Erythroblast (primary cell): ENCODE measurements at regions not wholly inside any gene's neighbourhood (a gene's known extent, or its start where the extent isn't known, plus 50 kb on each side); places are given as distances from the start of the nearest gene placed in this dataset.
"Not testable (repeated sequence)": the region's sequence is repeated elsewhere in the genome, so short reads cannot be mapped to it uniquely, and the experiment has no call there.

Experiments used
- DNase-seq, 2 experiments: peaks; one replicate each; lab custom pipeline; 2025; lab: John Stamatoyannopoulos, UW
- GATA1 ChIP-seq: IDR thresholded peaks from 2 replicates; pipeline ENCODE4 v1.6.1; 2011; ENCODE audit warnings: low read depth, mild to moderate bottlenecking, control low read depth, low read length, moderate library complexity
- POLR2A ChIP-seq: IDR thresholded peaks from 2 replicates; pipeline ENCODE4 v1.6.1; 2011; ENCODE audit warnings: mild to moderate bottlenecking, low read length

GRCh38 chr2:33707312-33707711, 108.2 kb upstream of the FAM98A start:
- TF ChIP-seq GATA1 = no peak
- no peak for TF ChIP-seq POLR2A
- DNase-seq = no peak

GRCh38 chr2:33706410-33706809, 107.3 kb upstream of the FAM98A start:
- no peak for DNase-seq
- TF ChIP-seq POLR2A = no peak
- TF ChIP-seq GATA1 = no peak

- TF ChIP-seq GATA1 = no peak
- TF ChIP-seq POLR2A = no peak
- no peak for DNase-seq
Measured at GRCh38 chr2:33704406-33704855, 105.3 kb upstream of the FAM98A start.

GRCh38 chr2:33696234-33696633, 97.1 kb upstream of the FAM98A start:
- no peak for TF ChIP-seq POLR2A
- no peak for TF ChIP-seq GATA1
- no peak for DNase-seq

GRCh38 chr2:33694904-33695303, 95.8 kb upstream of the FAM98A start:
- DNase-seq = no peak
- TF ChIP-seq POLR2A (no peak), GATA1 (no peak)

- not testable (repeated sequence) for DNase-seq
Measured at GRCh38 chr2:33690686-33691085, 91.6 kb upstream of the FAM98A start.

GRCh38 chr2:33681364-33681757, 82.3 kb upstream of the FAM98A start:
- DNase-seq = no peak
- TF ChIP-seq POLR2A (no peak), GATA1 (no peak)

GRCh38 chr2:33680644-33681363, 81.7 kb upstream of the FAM98A start:
- no peak for TF ChIP-seq POLR2A
- no peak for TF ChIP-seq GATA1
- DNase-seq = no peak

GRCh38 chr2:33678436-33678835, 79.3 kb upstream of the FAM98A start:
- TF ChIP-seq POLR2A = no peak
- no peak for TF ChIP-seq GATA1
- no peak for DNase-seq

GRCh38 chr2:33673937-33674336, 74.8 kb upstream of the FAM98A start:
- TF ChIP-seq POLR2A (no peak), GATA1 (no peak)
- DNase-seq = no peak

- TF ChIP-seq GATA1 = no peak
- TF ChIP-seq POLR2A = no peak
- no peak for DNase-seq
Measured at GRCh38 chr2:33672896-33673295, 73.8 kb upstream of the FAM98A start.

GRCh38 chr2:33672389-33672788, 73.3 kb upstream of the FAM98A start:
- DNase-seq = no peak
- TF ChIP-seq GATA1 (no peak), POLR2A (no peak)

- no peak for TF ChIP-seq GATA1
- no peak for TF ChIP-seq POLR2A
- DNase-seq = no peak
Measured at GRCh38 chr2:33671198-33671597, 72.1 kb upstream of the FAM98A start.

GRCh38 chr2:33670392-33670937, 71.4 kb upstream of the FAM98A start:
- TF ChIP-seq GATA1 = no peak
- no peak for TF ChIP-seq POLR2A
- DNase-seq = no peak

GRCh38 chr2:33666879-33667278, 67.8 kb upstream of the FAM98A start:
- DNase-seq = no peak
- TF ChIP-seq GATA1 = no peak
- no peak for TF ChIP-seq POLR2A

GRCh38 chr2:33665039-33665438, 65.9 kb upstream of the FAM98A start:
- no peak for TF ChIP-seq POLR2A
- TF ChIP-seq GATA1 = no peak
- DNase-seq = no peak
